GM23338 (cell line): ENCODE measurements at regions not wholly inside any gene's neighbourhood (a gene's known extent, or its start where the extent isn't known, plus 50 kb on each side); places are given as distances from the start of the nearest gene placed in this dataset.

Source experiments
- ATAC-seq: fragments of 200-7000 bp; cut with Tn5 transposase; 3 replicates; pipeline ENCODE4 v1.9.1; 2020
- DNase-seq: peaks from one replicate; pipeline ENCODE4 v3.0.0-alpha.2; 2015; ENCODE audit warnings: low spot score
- H2AFZ ChIP-seq: fragments of 200-600 bp; sonication (generic); 2 replicates; pipeline ENCODE4 v1.8.0; 2016; ENCODE audit warnings: antibody characterized with exemption, mild to moderate bottlenecking, moderate library complexity
- H3F3A ChIP-seq: fragments of 200-600 bp; sonication (generic); replicated peaks from 2 replicates; pipeline ENCODE4 v1.8.0; 2017; ENCODE audit warnings: antibody characterized with exemption, mixed run types, low read depth
- H3K27ac ChIP-seq: fragments of 200-600 bp; sonication (generic); 2 replicates; pipeline ENCODE4 v1.6.1; 2016; ENCODE audit warnings: low read depth
- H3K27me3 ChIP-seq: fragments of 200-600 bp; sonication (generic); 2 replicates; pipeline ENCODE4 v1.8.0; 2016; ENCODE audit warnings: mild to moderate bottlenecking, mixed run types, moderate library complexity; ENCODE audit not compliant: insufficient read depth
- H3K36me3 ChIP-seq: fragments of 200-600 bp; sonication (generic); 2 replicates; pipeline ENCODE4 v1.8.0; 2016; ENCODE audit warnings: mild to moderate bottlenecking; ENCODE audit not compliant: insufficient read depth
- H3K4me1 ChIP-seq: fragments of 200-600 bp; sonication (generic); 2 replicates; pipeline ENCODE4 v1.8.0; 2016; ENCODE audit warnings: mild to moderate bottlenecking, moderate library complexity; ENCODE audit not compliant: insufficient read depth
- H3K4me2 ChIP-seq: fragments of 200-600 bp; sonication (generic); 2 replicates; pipeline ENCODE4 v1.7.1; 2017; ENCODE audit warnings: mixed run types
- H3K4me3 ChIP-seq: fragments of 200-600 bp; sonication (generic); 2 replicates; pipeline ENCODE4 v1.6.1; 2016; ENCODE audit warnings: mixed run types
- H3K79me2 ChIP-seq: fragments of 200-600 bp; sonication (generic); replicated peaks from 2 replicates; pipeline ENCODE4 v1.8.0; 2017; ENCODE audit warnings: mild to moderate bottlenecking; ENCODE audit not compliant: insufficient read depth
- H3K9me2 ChIP-seq: fragments of 200-600 bp; sonication (generic); 2 replicates; pipeline ENCODE4 v1.8.0; 2017; ENCODE audit not compliant: insufficient read depth
- H4K20me1 ChIP-seq: fragments of 200-600 bp; sonication (generic); replicated peaks from 2 replicates; pipeline ENCODE4 v1.8.0; 2017; ENCODE audit warnings: mild to moderate bottlenecking; ENCODE audit not compliant: insufficient read depth
- H3K27ac Mint-ChIP-seq: 2 replicates; pipeline ENCODE4 v1.8.0; 2020; ENCODE audit warnings: inconsistent platforms, mild to moderate bottlenecking, moderate library complexity, mixed read lengths
- H3K27me3 Mint-ChIP-seq: 3 replicates; pipeline ENCODE4 v1.8.0; 2022; ENCODE audit warnings: low read depth, mild to moderate bottlenecking, moderate library complexity, mixed read lengths, inconsistent platforms; ENCODE audit not compliant: insufficient read depth, poor library complexity
- H3K36me3 Mint-ChIP-seq: 3 replicates; pipeline ENCODE4 v1.8.0; 2021; ENCODE audit warnings: low read depth, mild to moderate bottlenecking, inconsistent platforms, moderate library complexity, mixed read lengths
- H3K4me1 Mint-ChIP-seq: 3 replicates; pipeline ENCODE4 v1.8.0; 2020; ENCODE audit warnings: mild to moderate bottlenecking, inconsistent platforms, mixed read lengths
- H3K4me3 Mint-ChIP-seq: 3 replicates; pipeline ENCODE4 v1.8.0; 2021; ENCODE audit warnings: moderate library complexity, mild to moderate bottlenecking, inconsistent platforms, mixed read lengths
- H3K9me3 Mint-ChIP-seq: 3 replicates; pipeline ENCODE4 v1.8.0; 2020; ENCODE audit warnings: moderate library complexity, mild to moderate bottlenecking, inconsistent platforms, mixed read lengths
- CREB1 ChIP-seq: fragments of 250-450 bp; sonication (Bioruptor Pico); IDR thresholded peaks from 2 replicates; pipeline ENCODE4 v1.5.0; 2020; ENCODE audit warnings: low read depth, mild to moderate bottlenecking, moderate library complexity
- CTCF ChIP-seq, 2 experiments: fragments of 200-600 bp in 1 of 2; sonication (generic) in 1 of 2; conservative IDR thresholded peaks; 2 replicates each; pipeline versions ENCODE4 v1.5.1 to v1.6.1; 2016 to 2017; ENCODE audit warnings: antibody characterized with exemption in 2 of 2, low read depth in 2 of 2, mild to moderate bottlenecking in 2 of 2, moderate library complexity in 1 of 2
- ETS1 ChIP-seq: IDR thresholded peaks from 2 replicates; pipeline ENCODE4 v1.6.1; 2016; ENCODE audit warnings: antibody characterized with exemption
- EZH2 ChIP-seq: fragments of 200-600 bp; sonication (generic); IDR thresholded peaks from one replicate; pipeline ENCODE4 v1.8.0; 2017; ENCODE audit warnings: antibody characterized with exemption, mild to moderate bottlenecking, low read depth; ENCODE audit not compliant: unreplicated experiment
- EZH2phosphoT487 ChIP-seq: fragments of 200-600 bp; sonication (generic); IDR thresholded peaks from one replicate; pipeline ENCODE4 v1.8.1; 2018; ENCODE audit warnings: antibody characterized with exemption; ENCODE audit not compliant: unreplicated experiment
- JUNB ChIP-seq: IDR thresholded peaks from one replicate; pipeline ENCODE4 v1.6.1; 2016; ENCODE audit warnings: antibody characterized with exemption; ENCODE audit not compliant: unreplicated experiment
- NANOG ChIP-seq: IDR thresholded peaks from 2 replicates; pipeline ENCODE4 v1.6.1; 2016; ENCODE audit warnings: antibody characterized with exemption, borderline replicate concordance
- REST ChIP-seq: IDR thresholded peaks from one replicate; pipeline ENCODE4 v1.6.1; 2018; ENCODE audit warnings: antibody characterized with exemption; ENCODE audit not compliant: unreplicated experiment
- STAT1 ChIP-seq: IDR thresholded peaks from one replicate; pipeline ENCODE4 v1.6.1; 2016; ENCODE audit warnings: antibody characterized with exemption; ENCODE audit not compliant: unreplicated experiment
- ZNF331 ChIP-seq: fragments of 250-450 bp; sonication (Bioruptor Pico); IDR thresholded peaks from 2 replicates; pipeline ENCODE4 v1.5.0; 2020; ENCODE audit warnings: low read depth, mild to moderate bottlenecking, moderate library complexity
- ZNF462 ChIP-seq: fragments of 250-450 bp; sonication (Bioruptor Pico); IDR thresholded peaks from 2 replicates; pipeline ENCODE4 v1.5.0; 2020; ENCODE audit warnings: mild to moderate bottlenecking, moderate library complexity

GRCh38 chr6:140346428-140346827 lies 972.0 kb upstream of the CITED2 start:
- Histone ChIP-seq H2AFZ (no peak overlapping the region; the same call in 1 of the 2 replicates), H3K4me1 (peaks cover 13% of the 10 kb centered on the region), H4K20me1 (no peaks in the 10 kb centered on the region), H3K36me3 (0 out of 2 replicates have a peak, but pooled peaks cover under 1% of the 10 kb centered on the region), H3K4me2 (no peak overlapping the region), H3K27ac (no peak overlapping the region), H3K27me3 (no peaks in the 10 kb centered on the region), H3K9me2 (no peaks in the 10 kb centered on the region), H3K79me2 (no peaks in the 10 kb centered on the region), H3K4me3 (no peak overlapping the region), H3F3A (no peaks in the 10 kb centered on the region)
- H3K9me3 Mint-ChIP-seq = peaks cover under 1% of the 10 kb centered on the region; the same call in 1 of the 3 replicates
- TF ChIP-seq CTCF (conservative IDR thresholded peaks at IDR 0.05; ENCODE audit: low read depth in 2 of 2) (no peak), EZH2 (no peak), NANOG (no peak), EZH2phosphoT487 (no peak), REST (no peak), ETS1 (no peak), STAT1 (no peak), ZNF462 (CRISPR knock-in tag) (no peak), CREB1 (no peak), JUNB (no peak), ZNF331 (CRISPR knock-in tag) (no peak)
- H3K36me3 Mint-ChIP-seq = no peaks in the 10 kb centered on the region; the same call in 2 of the 3 replicates
- no peaks in the 10 kb centered on the region for H3K27me3 Mint-ChIP-seq
- no peak overlapping the region for H3K4me3 Mint-ChIP-seq
- H3K4me1 Mint-ChIP-seq = peaks cover 10% of the 10 kb centered on the region
- no peak for DNase-seq
- ATAC-seq = no peak
- H3K27ac Mint-ChIP-seq = no peak overlapping the region
